Ishikawa (cell line): ENCODE measurements at regions not wholly inside any gene's neighbourhood (a gene's known extent, or its start where the extent isn't known, plus 50 kb on each side); places are given as distances from the start of the nearest gene placed in this dataset.

ENCODE experiments used
- CEBPB ChIP-seq: IDR thresholded peaks from 2 replicates; pipeline ENCODE4 v1.6.1; 2012
- CREB1 ChIP-seq: IDR thresholded peaks from 2 replicates; pipeline ENCODE4 v1.6.1; 2012; ENCODE audit warnings: low read depth
- EGR1 ChIP-seq: IDR thresholded peaks from 2 replicates; pipeline ENCODE4 v1.6.1; 2012
- EP300 ChIP-seq: IDR thresholded peaks from 2 replicates; pipeline ENCODE4 v1.6.1; 2012; ENCODE audit warnings: borderline replicate concordance
- FOXM1 ChIP-seq: IDR thresholded peaks from 2 replicates; pipeline ENCODE4 v1.6.1; 2012; ENCODE audit warnings: low read depth, borderline replicate concordance
- NFIC ChIP-seq: IDR thresholded peaks from 2 replicates; pipeline ENCODE4 v1.6.1; 2012
- RAD21 ChIP-seq: IDR thresholded peaks from 2 replicates; pipeline ENCODE4 v1.6.1; 2012; ENCODE audit warnings: low read depth
- TAF1 ChIP-seq: IDR thresholded peaks from 2 replicates; pipeline ENCODE4 v1.6.1; 2012; ENCODE audit warnings: low read depth, mild to moderate bottlenecking
- TCF12 ChIP-seq: IDR thresholded peaks from 2 replicates; pipeline ENCODE4 v1.6.1; 2012; ENCODE audit warnings: low read depth
- TEAD4 ChIP-seq: IDR thresholded peaks from 2 replicates; pipeline ENCODE4 v1.6.1; 2012
- YY1 ChIP-seq: IDR thresholded peaks from 2 replicates; pipeline ENCODE4 v1.6.1; 2012; ENCODE audit warnings: low read depth
- ZBTB7A ChIP-seq: IDR thresholded peaks from 2 replicates; pipeline ENCODE4 v1.6.1; 2012; ENCODE audit warnings: low read depth
- TF ChIP-seq, protein P1 (sequence below): IDR thresholded peaks from 2 replicates; pipeline ENCODE4 v1.6.1; 2012
- TF ChIP-seq, protein P2 (sequence below): IDR thresholded peaks from 2 replicates; pipeline ENCODE4 v1.6.1; 2012; ENCODE audit warnings: low read depth, mild to moderate bottlenecking
- TF ChIP-seq, protein P3 (sequence below): IDR thresholded peaks from 2 replicates; pipeline ENCODE4 v1.6.1; 2012

DNA sequence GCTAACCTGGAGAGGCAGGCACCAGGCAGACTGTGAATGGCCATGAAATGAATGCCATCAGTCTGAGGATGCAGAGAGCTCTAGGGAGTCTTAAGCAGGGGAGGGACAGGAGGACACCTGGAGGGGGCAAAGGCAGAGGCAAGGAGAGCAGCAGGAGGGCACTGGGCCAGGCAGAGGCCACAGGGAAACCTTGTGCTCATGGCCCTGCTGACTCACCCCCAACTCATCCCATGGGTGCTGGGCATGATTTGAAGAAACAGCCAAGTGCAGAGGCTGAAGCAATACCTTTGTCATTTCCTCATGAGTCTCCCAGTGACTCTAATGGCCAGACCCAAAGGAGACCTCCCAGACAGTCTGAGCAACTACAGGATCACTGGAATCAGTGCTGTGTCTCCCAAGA is 141.4 kb downstream of the TMEM132E start:
- no peak for TF ChIP-seq CEBPB
- TF ChIP-seq, protein P1, sequence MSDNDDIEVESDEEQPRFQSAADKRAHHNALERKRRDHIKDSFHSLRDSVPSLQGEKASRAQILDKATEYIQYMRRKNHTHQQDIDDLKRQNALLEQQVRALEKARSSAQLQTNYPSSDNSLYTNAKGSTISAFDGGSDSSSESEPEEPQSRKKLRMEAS: no peak
- no peak for TF ChIP-seq EP300
- no peak for TF ChIP-seq FOXM1
- TF ChIP-seq NFIC: no peak
- no peak for TF ChIP-seq YY1
- TF ChIP-seq TCF12: no peak
- TF ChIP-seq CREB1: no peak
- no peak for TF ChIP-seq RAD21
- no peak for TF ChIP-seq EGR1
- no peak for TF ChIP-seq TEAD4
- no peak for TF ChIP-seq ZBTB7A
- TF ChIP-seq, protein P2, sequence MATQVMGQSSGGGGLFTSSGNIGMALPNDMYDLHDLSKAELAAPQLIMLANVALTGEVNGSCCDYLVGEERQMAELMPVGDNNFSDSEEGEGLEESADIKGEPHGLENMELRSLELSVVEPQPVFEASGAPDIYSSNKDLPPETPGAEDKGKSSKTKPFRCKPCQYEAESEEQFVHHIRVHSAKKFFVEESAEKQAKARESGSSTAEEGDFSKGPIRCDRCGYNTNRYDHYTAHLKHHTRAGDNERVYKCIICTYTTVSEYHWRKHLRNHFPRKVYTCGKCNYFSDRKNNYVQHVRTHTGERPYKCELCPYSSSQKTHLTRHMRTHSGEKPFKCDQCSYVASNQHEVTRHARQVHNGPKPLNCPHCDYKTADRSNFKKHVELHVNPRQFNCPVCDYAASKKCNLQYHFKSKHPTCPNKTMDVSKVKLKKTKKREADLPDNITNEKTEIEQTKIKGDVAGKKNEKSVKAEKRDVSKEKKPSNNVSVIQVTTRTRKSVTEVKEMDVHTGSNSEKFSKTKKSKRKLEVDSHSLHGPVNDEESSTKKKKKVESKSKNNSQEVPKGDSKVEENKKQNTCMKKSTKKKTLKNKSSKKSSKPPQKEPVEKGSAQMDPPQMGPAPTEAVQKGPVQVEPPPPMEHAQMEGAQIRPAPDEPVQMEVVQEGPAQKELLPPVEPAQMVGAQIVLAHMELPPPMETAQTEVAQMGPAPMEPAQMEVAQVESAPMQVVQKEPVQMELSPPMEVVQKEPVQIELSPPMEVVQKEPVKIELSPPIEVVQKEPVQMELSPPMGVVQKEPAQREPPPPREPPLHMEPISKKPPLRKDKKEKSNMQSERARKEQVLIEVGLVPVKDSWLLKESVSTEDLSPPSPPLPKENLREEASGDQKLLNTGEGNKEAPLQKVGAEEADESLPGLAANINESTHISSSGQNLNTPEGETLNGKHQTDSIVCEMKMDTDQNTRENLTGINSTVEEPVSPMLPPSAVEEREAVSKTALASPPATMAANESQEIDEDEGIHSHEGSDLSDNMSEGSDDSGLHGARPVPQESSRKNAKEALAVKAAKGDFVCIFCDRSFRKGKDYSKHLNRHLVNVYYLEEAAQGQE: no peak
- TF ChIP-seq, protein P3, sequence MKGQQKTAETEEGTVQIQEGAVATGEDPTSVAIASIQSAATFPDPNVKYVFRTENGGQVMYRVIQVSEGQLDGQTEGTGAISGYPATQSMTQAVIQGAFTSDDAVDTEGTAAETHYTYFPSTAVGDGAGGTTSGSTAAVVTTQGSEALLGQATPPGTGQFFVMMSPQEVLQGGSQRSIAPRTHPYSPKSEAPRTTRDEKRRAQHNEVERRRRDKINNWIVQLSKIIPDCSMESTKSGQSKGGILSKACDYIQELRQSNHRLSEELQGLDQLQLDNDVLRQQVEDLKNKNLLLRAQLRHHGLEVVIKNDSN: no peak

DNA sequence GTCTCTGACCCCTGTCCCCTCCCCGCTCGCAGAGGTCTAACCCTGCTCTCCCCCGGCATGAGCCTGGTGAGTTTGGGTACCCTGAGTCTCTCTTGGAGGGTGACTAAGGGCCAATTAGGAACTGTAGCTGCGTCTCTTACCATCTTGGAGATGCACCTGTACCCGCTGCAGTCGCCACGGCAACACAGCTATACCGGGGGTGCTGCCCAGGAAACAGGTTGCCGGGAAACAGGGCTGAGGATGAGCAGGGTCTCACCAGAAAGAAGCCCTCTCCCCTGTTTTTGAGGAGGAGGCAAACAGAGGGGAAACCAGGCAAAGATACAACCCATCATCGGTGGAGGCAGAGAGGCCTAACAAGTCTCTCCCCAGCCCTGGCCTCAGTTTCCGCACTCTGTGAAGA is 140.2 kb downstream of the TMEM132E start:
- no peak for TF ChIP-seq TEAD4
- TF ChIP-seq, protein P2: no peak
- TF ChIP-seq ZBTB7A: no peak
- TF ChIP-seq RAD21: no peak
- TF ChIP-seq, protein P3: no peak
- no peak for TF ChIP-seq FOXM1
- no peak for TF ChIP-seq EGR1
- TF ChIP-seq, protein P1: no peak
- no peak for TF ChIP-seq NFIC
- TF ChIP-seq CEBPB: no peak
- no peak for TF ChIP-seq CREB1
- no peak for TF ChIP-seq TCF12
- TF ChIP-seq EP300: no peak
- no peak for TF ChIP-seq TAF1

DNA sequence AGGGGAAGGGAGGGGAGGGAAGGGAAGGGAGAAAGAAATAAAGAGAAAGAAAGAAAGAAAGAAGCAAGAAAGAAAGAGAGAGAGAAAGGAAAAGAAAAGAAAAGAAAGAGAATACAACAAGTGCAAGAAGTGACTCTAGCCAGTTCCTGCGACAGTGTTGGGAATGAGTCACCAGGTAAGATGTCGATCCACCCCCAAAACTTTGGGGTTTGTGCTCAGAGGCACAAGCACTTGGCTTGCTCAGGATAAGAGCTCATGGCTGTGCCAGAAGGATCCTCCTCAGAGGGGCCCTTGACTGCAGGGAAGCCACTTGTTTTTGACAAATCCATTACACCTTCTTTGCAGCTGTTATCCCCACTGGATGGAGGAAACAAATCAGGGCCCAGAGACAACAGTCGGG is 137.7 kb downstream of the TMEM132E start:
- TF ChIP-seq, protein P3: no peak
- TF ChIP-seq, protein P1: no peak
- TF ChIP-seq EP300 (no peak), CREB1 (no peak), TCF12 (no peak), EGR1 (no peak), CEBPB (no peak), NFIC (no peak), FOXM1 (no peak), YY1 (no peak), ZBTB7A (no peak), TAF1 (no peak), TEAD4 (no peak)
- TF ChIP-seq, protein P2: no peak

DNA sequence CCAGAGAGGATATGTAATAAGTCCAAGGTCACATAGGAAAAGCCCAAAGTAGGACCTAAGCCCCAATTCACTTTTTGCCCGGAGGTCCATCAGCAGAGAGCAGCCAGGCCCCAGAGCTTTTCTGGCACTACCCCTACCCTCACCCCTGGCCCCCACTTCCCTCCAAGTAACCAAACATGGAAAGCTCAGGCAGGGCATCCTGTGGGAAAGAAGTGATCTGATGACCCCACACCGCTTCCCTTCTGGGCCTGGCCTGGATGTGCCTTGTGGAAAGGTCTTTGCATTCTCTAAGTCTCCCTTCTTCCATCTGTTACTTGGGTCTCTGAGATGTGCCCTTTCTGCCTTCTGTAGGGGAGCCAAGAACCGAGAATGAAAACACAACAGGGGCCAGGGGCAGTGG is 136.9 kb downstream of the TMEM132E start:
- TF ChIP-seq, protein P2: no peak
- TF ChIP-seq NFIC (no peak), TAF1 (no peak), ZBTB7A (no peak), CEBPB (no peak), YY1 (no peak), FOXM1 (no peak), RAD21 (no peak), TCF12 (no peak), TEAD4 (no peak)
- TF ChIP-seq, protein P1: no peak
- TF ChIP-seq, protein P3: no peak
